Astrocyte (in vitro differentiated cells and primary cell): ENCODE measurements at regions not wholly inside any gene's neighbourhood (a gene's known extent, or its start where the extent isn't known, plus 50 kb on each side); places are given as distances from the start of the nearest gene placed in this dataset.

Source experiments
- EZH2 ChIP-seq: IDR thresholded peaks from 2 replicates; pipeline ENCODE4 v1.6.1; 2012; ENCODE audit warnings: mild to moderate bottlenecking, low read length, inconsistent platforms; ENCODE audit not compliant: insufficient read depth
- TF ChIP-seq, protein P1 (sequence below): IDR thresholded peaks from 2 replicates; pipeline ENCODE4 v1.5.1; 2011; ENCODE audit warnings: low read depth, mild to moderate bottlenecking, inconsistent platforms, low read length, moderate library complexity; ENCODE audit not compliant: insufficient read depth

DNA sequence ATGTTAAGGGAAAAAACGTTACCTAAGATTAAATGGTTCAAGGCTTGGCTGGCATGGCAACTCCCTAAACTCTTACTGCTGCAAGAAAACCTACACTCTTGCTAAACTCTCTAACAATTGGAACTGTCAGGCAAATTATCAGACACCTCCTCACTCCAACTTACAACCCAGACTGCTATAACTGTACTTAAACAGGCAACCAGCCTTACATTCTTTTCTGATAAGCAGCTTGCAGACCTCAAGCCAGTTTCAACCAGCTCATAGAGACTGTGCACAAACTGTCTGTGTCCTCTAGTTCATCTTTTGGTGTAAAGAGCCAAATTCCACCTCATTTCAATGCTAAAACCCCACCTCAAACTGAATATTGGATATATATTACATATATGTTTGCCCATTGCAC lies 504.9 kb downstream of the UBE2NL start:
- TF ChIP-seq, protein P1, sequence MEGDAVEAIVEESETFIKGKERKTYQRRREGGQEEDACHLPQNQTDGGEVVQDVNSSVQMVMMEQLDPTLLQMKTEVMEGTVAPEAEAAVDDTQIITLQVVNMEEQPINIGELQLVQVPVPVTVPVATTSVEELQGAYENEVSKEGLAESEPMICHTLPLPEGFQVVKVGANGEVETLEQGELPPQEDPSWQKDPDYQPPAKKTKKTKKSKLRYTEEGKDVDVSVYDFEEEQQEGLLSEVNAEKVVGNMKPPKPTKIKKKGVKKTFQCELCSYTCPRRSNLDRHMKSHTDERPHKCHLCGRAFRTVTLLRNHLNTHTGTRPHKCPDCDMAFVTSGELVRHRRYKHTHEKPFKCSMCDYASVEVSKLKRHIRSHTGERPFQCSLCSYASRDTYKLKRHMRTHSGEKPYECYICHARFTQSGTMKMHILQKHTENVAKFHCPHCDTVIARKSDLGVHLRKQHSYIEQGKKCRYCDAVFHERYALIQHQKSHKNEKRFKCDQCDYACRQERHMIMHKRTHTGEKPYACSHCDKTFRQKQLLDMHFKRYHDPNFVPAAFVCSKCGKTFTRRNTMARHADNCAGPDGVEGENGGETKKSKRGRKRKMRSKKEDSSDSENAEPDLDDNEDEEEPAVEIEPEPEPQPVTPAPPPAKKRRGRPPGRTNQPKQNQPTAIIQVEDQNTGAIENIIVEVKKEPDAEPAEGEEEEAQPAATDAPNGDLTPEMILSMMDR: no peak
- no peak for TF ChIP-seq EZH2
